GM19324 (cell line): ENCODE measurements at regions not wholly inside any gene's neighbourhood (a gene's known extent, or its start where the extent isn't known, plus 50 kb on each side); places are given as distances from the start of the nearest gene placed in this dataset.
"Not testable (repeated sequence)": the region's sequence is repeated elsewhere in the genome, so short reads cannot be mapped to it uniquely, and the experiment has no call there.

Source experiments
- ATAC-seq: cut with Tn5 transposase; IDR thresholded peaks from one replicate; pipeline ENCODE4 v1.9.1; 2021; ENCODE audit warnings: mild to moderate bottlenecking, moderate library complexity; ENCODE audit not compliant: unreplicated experiment, low FRiP score

DNA sequence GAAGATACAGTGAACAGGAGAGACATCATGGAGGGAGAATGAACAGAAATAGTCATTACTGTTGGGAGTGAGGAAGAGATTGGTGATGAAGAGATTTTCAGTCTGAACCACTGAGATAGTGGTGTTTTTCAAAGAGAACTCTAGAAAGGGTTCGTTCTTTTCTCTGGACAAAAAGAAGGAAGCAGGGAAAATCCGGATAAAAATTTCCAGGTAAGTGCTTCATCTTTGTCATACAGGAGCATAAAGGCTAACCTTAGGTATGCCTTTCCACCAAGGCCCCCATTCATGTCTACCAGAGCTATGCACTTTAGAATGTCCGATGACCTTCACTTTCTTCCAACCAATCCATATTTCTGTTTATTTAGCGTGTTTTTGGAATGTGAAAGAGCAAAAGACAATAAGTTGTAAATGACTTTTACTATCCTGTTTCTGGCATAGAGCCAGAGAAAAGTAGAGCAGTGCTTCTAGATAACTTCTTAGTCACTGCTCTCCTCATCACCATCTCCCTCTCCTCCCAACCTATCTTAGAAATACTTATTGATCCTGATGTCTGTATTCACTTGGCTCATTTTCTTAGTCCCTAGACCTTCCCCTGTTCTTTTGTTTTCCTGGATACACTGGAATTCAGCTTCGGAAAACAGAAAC is 116.5 kb downstream of the TTC6 start:
- ATAC-seq: no peak

DNA sequence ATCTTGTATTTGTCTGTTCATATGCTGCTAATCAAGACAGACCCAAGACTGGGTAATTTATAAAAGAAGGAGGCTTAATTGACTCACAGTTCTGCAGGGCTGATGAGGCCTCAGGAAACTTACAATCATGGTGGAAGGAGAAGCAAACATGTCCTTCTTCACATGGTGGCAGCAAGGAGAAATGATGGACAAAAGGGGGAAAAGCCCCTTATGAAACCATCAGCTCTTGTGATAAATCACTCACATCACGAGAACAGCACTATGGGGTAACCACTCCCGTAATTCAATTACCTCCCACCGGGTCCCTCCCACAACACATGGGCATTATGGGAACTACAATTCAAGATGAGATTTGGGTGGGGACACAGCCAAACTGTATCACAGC is 117.0 kb downstream of the TTC6 start:
- not testable (repeated sequence) for ATAC-seq

GRCh38 chr14:37712976-37713431 is 117.6 kb downstream of the TTC6 start:
- no peak for ATAC-seq

DNA sequence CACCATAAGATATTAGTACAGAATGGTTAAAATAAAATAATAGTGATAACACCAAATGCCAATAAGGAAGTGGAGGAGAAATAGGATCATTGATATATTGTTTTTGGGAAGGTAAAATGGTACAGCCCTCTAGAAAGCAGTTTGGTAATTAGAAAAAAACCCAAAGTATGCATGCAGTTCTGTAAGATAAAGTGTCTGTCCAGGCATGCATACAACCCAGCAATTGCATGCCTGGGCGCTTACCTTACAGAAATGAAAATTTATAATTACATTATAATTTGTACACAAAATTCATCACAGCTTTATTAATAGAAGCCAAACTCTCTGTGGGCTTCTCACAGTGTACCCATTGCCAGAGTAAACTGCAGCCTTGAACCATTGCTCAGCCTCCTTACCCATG is 124.7 kb downstream of the TTC6 start:
- ATAC-seq: no peak

DNA sequence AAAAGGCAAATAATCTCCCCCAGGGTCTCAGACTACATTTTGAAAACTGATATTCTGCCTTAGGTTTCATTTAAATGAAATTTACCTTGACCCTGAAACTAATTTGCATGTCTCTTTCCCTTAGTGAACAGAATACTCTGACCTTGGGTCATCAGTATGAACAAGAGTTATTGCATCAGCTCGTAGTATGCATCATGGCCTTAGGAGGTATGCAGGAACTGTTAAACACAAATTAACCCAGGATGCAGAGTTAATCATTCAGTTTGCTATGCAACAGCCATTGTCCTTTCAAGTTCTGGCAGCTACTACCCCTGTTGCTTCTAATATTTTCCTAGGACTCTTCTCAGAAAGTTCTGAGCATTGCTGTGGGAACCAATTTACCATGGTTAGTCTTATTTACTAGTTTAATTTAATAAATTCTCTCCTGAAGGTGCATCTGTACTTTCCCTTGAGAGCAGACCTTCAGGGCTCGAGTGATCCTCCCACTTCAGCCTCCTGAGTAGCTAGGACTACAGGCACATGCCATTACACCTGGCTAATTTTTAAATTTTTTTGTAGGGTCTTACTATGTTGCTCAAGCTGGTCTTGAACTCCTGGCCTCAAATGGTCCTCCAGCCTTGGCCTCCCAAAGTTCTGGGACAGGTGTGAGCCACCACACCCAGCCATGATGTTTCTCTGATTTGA is 126.7 kb downstream of the TTC6 start:
- ATAC-seq: no peak

- no peak for ATAC-seq
Observed at GRCh38 chr14:37723515-37723914, 128.1 kb downstream of the TTC6 start.

DNA sequence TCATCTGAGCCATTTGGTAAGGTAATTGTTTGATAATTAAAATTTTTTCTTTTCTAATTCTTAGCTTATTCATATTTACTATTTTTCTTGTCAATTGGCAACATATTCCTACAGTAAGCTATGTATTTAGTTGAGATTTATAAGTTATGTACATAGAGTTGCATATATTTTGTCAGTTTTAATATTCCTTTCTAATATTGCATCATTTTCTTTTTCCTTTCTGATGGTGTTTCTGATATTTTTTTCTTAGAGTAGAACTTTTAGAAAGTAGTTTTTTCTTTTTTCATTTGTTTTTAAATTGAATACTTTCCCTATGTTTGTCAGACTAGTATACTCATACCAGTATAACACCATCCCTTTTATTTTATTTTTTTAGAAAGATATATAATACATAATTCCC is 131.3 kb downstream of the TTC6 start:
- no peak for ATAC-seq

DNA sequence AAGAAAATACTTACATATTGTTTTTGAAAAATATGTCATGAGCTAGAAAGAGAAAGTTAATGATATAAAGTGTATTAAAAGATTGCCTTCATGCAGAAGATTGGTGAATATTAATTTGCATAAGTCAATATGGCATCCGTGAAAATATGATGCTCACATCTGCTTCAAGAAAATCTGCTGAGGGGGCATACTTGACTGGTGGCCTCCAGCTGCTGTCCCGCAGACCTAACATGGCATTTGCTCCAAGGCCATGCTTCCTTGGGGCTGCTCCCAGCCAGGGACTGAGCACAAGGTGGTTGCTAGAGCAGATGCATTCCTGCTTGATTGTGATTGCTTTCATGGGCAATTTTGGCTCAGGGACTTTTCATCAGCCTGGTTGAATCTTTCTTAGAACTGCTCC is 133.8 kb downstream of the TTC6 start:
- ATAC-seq: no peak

GRCh38 chr14:37731094-37731493 is 135.7 kb downstream of the TTC6 start:
- no peak for ATAC-seq

GRCh38 chr14:37745657-37746056 is 150.2 kb downstream of the TTC6 start:
- no peak for ATAC-seq

GRCh38 chr14:37746140-37746832 is 150.9 kb downstream of the TTC6 start:
- no peak for ATAC-seq

GRCh38 chr14:37753459-37753858 is 158.0 kb downstream of the TTC6 start:
- ATAC-seq: no peak

- not testable (repeated sequence) for ATAC-seq
Observed at GRCh38 chr14:37760275-37760674, 164.8 kb downstream of the TTC6 start.

DNA sequence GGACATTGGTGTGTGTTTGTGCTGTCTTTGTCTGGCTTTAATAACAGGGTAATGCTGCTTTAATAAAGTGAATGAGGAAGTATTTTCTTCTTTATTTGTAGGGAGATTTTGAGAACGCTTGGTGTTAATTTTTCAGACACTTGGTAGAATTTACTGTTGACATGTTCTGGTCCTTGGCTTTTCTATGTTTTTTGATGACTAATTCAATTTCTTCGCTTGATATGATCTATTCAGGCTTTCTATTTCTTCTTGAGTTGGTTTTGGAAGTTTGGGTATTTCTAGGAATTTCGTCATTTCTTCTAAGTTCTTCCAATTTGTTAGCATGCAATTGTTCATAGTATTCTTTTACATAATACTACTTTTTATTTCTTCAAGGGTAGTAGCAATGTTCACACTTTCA is 167.8 kb downstream of the TTC6 start:
- no peak for ATAC-seq

GRCh38 chr14:37772283-37772682 is 176.9 kb downstream of the TTC6 start:
- not testable (repeated sequence) for ATAC-seq

- ATAC-seq: no peak
Observed at GRCh38 chr14:37776791-37777499, 181.5 kb downstream of the TTC6 start.

- no peak for ATAC-seq
Observed at GRCh38 chr14:37778135-37778943, 182.9 kb downstream of the TTC6 start.

DNA sequence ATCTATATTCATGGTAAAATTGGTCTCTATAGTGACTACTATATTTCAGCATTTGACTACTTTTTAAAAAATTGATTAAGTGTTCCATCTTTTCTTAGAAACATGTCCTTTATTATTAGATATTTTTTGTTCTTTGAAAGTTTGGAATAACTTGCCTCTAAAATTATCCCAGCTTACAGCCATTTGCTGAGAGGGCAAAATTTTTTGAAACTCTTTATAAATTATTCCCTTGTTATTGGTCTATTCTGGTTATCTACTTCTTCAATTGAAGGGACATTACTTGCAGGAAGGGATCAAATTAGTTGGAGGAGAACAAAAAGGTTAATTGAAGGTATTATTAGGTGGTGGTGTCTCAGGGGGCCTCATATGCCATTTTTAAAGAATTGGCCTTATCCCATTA is 184.1 kb downstream of the TTC6 start:
- ATAC-seq: no peak

DNA sequence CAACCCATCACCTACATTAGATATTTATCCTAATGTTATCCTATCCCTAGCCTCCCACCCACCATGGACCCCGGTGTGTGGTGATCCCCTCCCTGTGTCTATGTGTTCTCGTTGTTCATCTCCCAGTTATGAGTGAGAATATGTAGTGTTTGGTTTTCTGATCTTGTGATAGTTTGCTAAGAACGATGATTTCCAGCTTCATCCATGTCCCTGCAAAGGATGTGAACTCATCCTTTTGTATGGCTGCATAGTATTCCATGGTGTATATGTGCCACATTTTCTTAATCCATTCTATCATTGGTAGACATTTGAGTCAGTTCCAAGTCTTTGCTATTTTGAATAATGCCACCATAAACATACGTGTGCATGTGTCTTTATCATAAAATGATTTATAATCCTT is 185.3 kb downstream of the TTC6 start:
- ATAC-seq: not testable (repeated sequence)

DNA sequence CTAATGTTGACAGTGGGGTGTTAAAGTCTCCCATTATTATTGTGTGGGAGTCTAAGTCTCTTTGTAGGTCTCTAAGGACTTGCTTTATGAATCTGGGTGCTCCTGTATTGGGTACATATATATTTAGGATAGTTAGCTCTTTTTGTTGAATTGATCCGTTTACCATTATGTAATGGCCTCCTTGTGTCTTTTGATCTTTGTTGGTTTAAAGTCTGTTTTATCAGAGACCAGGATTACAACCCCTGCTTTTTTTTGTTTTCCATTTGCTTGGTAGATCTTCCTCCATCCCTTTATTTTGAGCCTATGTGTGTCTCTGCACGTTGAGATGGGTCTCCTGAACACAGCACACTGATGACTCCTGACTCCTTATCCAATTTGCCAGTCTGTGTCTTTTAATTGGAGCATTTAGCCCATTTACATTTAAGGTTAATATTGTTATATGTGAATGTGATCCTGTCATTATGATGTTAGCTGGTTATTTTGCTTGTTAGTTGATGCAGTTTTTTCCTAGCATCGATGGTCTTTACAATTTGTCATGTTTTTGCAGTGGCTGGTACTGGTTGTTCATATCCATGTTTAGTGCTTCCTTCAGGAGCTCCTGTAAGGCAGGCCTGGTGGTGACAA is 188.9 kb downstream of the TTC6 start:
- ATAC-seq: not testable (repeated sequence)
